Activated CD4-positive, alpha-beta T cell treated with anti-CD3 and anti-CD28 coated beads, Interleukin-10, Interleukin-2, amounts not matched to agents 100 ng/mL and 50 ng/mL, durations not matched to agents 16 hours and 8 hours (primary cell): ENCODE measurements at regions not wholly inside any gene's neighbourhood (a gene's known extent, or its start where the extent isn't known, plus 50 kb on each side); places are given as distances from the start of the nearest gene placed in this dataset.
"Not testable (repeated sequence)": the region's sequence is repeated elsewhere in the genome, so short reads cannot be mapped to it uniquely, and the experiment has no call there.

Experiments
- DNase-seq: peaks from one replicate; pipeline ENCODE4 v3.0.0-alpha.2; 2020

DNA sequence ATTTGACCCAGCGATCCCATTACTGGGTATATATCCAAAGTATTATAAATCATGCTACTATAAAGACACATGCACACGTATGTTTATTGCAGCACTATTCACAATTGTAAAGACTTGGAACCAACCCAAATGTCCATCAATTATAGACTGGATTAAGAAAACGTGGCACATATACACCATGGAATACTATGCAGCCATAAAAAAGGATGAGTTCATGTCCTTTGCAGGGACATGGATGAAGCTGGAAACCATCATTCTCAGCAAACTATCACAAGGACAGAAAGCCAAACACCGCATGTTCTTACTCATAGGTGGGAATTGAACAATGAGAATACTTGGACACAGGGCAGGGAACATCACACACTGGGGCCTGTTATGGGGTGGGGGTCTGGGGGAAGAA is 317.8 kb downstream of the TSHZ3 start:
- DNase-seq: not testable (repeated sequence)

DNA sequence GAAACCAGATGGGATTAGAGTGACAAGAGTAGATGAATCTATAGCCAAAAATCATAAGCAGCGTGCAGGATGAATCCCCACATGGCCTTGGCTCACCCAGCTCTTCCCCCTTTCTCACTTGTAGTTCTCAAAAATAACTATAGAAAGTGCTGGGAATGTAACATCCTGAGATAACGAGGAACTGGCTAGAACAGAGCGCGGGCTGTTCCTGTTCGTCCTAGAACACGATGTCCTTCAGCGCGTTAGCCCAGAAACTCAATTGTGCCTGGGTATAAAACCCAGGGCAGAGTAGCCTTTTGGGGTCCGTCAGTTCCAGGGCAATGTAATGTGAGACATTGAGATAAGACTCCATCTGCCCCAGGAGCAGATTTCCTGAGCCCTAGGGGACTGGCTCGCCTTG is 326.2 kb downstream of the TSHZ3 start:
- DNase-seq: no peak

DNA sequence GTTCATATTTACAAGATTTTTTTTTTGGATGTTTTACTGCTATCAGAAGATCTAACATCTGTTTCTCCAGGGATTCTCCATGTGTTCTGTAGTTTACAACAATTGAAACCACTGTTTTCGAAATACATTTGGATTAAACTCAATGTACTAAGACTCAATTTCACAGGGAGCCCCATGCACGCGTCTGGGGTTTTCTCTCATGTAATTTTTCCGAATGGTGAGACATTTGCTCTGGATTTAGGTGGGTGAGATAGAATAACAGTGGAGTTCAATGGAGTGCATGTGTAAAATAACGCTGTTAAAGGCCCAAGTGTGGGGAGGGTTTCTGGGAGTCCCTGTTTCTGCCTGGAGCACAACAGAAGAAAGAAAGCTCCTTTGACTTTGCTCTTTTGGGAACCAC is 330.3 kb downstream of the TSHZ3 start:
- no peak for DNase-seq

DNA sequence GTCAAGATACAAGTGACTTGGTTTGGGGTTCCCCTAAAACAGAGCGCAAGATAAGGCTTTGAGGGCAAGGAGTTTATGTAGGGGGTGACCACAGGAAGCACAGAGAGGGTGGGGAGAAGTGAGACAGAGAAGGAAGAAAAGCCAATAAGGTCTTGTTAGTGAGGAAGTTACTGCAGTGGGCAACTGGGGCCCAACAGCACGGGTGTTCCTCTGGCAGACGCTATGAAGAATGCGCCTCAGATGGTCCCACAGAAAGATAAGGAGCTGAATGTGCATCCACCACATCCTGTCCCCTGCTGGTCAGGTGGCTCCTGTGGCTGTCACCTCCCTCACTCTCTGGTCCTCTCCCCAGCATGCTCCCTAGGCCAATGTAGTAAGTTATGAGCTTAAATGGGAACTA is 333.5 kb downstream of the TSHZ3 start:
- no peak for DNase-seq

DNA sequence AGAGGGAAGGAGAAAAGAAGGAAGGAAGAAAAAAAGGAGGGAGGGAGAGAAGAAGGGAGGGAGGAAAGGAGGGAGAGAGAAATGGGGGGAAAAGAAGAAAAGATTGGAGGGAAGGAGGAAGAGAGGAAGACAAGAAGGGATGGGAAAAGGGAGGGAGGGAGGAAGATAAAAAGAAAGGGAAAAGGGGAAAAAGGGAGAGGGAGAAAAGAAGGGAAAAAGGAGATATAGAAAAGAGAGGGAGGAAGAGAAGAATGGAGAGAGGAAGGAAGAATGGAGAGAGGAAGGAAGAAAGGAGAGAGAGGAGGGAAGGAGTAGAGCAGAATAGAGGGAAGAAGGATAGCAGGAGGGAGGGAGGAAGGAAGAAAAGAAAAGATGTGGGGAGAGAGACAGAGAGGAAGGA is 334.6 kb downstream of the TSHZ3 start:
- DNase-seq: no peak

DNA sequence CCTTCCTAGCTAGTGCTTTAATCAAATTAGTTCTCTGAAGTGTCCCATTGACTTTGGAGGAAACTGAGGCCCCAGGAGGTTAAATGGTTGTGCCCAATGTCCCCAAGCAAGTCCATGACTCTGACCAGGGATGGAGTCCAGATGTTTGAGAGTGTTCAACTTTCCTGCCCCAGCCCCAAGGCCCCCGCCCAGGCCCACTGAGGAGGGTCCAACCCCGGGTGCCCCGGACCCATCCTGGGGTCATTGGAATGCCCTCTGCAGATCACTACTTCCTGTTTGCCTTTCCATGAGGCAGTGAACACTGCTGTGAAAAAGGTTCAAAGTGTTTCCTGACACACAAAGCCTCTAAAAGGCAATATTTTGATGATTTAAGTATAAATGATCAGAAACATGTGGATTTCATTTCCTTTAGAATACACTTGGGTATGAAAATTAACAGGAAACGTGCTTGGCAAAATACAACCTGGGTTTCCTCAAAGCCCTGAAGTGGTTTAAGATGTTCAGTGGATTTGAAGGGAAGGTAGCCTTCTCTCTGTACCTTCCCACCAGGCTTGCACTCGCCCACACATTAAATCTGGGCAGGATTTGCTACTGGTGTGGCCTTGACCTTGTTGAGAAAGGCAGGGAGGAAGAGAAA is 335.7 kb downstream of the TSHZ3 start:
- DNase-seq: no peak

DNA sequence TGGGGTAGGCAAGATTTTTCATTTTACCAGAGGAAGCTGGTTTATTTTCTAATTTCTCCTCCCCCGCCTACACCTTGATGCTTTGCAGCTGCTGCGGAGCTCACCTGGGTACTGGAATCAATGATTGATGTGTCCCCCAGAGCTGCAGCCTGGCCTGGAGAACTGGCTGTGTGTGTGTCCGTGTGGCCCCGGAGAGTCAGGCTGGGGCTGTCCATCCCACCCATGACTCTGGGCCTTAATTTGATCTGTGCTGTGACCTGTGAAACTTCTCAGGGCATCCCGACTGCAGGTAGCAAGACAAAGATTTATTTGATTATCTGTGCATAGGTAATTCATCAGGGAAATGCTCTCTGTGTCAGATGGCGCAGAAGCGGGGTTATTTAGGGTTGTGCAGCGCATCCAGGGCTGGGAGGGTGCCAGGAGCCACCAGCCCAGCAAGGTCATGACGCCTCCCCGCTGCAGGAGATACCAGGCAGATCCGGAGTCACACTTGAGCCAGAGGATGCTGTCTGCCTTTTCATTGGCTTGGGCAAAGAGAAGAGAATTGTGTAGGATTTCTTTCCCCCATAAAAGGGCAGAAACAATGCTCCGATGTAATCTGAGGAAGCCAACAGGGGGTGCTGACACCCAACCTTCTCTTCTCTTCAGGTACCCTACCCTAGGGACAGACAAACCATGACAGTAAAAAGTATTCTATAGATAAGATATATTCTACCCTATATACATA is 346.6 kb downstream of the TSHZ3 start:
- DNase-seq: no peak

DNA sequence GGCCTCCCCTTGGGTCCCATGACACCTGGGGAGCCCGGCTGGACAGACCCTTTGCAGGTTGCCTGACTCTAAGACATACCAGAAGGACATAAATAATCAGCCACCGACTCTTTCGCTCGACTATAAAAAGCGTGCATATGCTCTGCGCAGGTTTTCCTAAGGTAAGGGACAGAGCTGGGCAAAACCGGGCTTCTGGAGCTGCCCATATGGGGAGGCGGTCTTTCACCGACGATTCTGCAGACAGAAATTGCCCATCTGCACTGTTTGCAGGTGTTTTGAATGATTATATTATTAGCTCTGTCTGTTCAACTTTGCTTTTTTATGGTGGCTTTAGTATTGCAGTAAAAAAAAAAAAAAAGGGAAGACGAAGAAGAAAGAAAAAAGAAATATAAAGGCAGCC is 347.2 kb downstream of the TSHZ3 start:
- no peak for DNase-seq

DNA sequence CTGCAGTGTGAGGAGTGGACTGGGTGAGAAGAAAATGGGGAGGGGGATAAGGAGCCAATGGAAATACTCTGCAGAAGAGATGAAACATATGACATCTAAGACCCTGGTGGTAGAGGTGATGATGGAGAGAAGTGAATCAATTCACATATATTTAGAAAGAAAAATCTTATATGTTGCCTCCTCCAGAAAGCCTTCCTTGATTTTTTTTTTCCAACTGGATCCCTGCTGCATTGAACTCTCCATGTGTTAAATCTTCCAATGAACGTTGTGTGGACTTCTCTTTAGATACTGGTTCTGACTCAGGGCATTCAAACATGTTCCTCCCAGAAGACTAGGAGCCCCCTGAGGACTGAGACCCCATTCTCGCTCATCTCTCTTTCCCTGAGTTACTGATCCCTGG is 348.3 kb downstream of the TSHZ3 start:
- DNase-seq: no peak

DNA sequence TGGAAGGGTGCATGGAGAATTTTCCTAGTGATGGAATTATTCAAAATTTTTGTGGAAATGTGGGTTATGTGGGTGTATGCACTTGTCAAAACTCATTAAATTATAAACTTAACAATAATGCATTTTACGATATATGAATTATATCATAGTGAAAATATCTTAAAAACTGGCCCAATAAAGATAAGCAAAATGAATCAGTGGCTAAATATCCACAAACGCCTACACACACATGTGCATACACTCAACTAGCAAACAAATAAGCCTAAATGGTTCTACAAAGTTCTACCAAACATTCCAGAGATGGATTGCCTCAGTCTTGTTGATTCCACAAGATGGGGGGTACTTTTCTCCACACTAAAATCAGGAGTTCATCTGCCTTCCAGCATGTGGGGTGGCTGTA is 349.5 kb downstream of the TSHZ3 start:
- DNase-seq: no peak

DNA sequence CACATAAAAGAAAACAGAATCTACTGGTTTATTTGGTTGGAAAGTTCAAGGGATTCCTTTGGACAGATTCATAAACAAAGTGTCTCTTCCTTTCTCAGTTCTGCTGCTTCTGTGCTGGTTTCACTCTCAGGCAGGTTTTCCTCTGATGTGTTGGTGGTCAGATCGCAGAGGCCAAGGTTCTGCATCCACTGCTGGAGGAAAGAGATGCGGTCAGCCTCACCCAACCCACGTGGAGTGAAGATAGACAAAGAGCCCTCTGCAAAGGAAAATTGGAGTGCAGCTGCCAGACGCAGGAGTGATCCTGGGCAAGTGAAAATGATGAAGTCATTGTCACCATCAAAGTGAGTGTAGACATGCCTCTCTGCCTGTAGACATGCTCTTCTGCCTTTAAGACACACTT is 352.0 kb downstream of the TSHZ3 start:
- no peak for DNase-seq

DNA sequence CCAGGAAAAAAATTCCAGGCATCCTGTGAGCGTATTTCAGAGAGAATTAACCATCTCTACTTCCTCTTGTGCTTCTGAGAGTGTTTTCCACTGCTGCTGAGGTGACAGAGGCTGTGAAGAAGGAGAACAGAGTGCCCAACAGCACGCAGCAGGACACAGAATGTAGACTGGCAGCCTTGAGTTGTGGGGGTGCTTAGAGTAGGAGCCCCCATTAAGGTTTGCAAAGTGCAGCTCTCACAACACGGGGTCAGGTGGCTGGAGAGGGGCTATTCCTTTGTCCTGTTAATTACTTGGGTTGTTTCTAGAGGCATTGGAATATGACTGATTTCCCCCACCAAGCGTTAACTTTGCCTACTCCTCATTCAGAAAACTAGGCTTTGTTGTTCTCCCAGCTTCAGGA is 370.6 kb downstream of the TSHZ3 start:
- DNase-seq: no peak

DNA sequence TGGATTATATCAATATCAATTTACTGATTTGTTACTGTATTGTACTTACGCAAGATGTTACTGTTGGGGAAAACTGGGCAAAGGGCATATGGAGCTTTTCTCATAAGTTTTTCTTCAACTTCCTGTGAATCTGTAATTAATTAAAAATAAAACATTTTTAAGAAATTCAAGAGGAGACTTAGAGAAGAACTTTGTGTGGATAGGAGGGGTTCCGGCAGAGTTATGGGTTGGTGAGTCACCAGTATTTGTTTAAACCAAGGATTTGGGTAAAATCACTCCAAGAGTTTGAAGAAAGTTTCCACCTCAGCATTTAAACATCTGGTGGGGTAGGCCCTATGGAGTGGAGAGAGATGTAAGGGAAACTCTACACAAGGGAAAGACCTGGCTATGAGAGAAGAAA is 379.6 kb downstream of the TSHZ3 start:
- DNase-seq: no peak

DNA sequence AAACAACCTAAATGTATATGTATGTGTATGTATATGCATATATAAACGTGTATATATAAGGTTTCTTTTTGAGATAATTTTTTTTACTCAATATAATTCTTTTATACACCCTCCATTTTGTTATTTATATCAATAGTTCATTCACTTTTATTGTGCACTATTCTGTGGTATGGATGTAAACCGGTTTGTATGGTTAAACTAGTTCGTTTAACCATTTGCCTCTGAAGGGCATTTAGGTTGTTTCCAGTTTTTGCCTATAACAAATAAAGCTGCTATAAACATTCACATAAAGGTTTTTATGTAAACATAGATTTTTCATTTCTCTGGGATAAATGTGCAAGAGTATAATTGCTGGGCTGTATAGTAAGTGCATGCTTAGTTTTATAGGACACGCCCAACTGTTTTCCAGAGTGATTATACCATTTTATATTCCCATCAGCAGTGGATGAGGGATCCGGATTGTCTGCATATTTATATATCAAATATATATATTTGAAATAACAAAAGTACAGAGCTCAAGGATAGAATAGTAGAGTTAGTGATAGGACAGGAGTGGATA is 380.3 kb downstream of the TSHZ3 start:
- DNase-seq: no peak

DNA sequence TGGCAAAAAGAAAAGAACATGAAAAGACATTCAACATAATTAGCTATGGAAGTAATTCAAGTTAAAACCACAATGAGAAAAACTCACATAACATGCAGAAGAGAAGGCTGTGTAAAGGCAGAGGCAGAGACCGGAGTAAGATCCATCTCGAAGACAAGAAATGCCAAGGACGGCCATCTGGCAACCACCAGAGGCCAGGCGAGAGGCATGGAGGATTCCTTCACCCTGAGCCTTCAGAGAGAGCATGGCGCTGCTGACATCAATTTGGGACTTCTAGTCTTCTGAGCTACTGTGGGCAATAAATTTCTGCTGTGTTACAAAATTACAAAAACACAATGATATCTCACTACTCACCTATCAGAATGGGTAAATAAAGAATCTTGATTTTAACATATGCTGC is 381.0 kb downstream of the TSHZ3 start:
- DNase-seq: no peak

DNA sequence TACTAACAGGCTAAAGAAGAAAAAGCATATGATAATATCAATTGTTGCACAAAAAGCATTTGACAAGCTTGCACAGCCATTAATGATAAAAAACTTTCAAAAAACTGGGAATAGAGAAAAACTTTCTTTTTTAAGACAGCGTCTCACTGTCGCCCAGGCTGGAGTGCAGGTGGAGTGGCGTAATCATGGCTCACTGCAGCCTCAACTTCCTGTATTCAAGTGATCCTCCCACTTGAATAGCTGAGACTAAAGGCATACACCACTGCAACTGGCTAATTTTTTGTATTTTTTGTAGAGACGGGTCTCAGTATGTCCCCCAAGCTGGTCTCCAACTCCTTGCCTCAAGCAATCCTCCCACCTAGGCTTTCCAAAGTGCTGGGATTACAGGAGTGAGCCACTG is 382.8 kb downstream of the TSHZ3 start:
- DNase-seq: no peak

DNA sequence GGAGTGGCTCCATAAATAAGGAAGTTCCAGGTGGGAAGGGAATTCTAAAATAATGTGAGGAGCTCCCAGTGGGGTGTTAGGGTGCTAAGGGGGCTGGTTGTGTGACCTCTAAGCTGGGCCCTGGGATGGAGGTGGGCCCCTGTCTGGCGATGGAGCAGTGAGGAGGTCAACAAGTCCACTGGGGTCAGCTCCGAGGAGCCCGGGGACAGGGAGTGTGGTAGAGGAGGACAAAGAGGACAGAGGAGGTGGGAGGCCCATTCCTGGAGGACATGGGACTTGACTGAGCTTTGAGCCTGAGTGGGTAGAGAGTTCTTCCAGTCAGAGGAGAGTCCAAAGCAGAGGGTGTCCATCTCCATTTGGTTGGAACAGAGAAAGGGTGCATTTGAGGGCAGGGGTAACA is 390.2 kb downstream of the TSHZ3 start:
- no peak for DNase-seq

DNA sequence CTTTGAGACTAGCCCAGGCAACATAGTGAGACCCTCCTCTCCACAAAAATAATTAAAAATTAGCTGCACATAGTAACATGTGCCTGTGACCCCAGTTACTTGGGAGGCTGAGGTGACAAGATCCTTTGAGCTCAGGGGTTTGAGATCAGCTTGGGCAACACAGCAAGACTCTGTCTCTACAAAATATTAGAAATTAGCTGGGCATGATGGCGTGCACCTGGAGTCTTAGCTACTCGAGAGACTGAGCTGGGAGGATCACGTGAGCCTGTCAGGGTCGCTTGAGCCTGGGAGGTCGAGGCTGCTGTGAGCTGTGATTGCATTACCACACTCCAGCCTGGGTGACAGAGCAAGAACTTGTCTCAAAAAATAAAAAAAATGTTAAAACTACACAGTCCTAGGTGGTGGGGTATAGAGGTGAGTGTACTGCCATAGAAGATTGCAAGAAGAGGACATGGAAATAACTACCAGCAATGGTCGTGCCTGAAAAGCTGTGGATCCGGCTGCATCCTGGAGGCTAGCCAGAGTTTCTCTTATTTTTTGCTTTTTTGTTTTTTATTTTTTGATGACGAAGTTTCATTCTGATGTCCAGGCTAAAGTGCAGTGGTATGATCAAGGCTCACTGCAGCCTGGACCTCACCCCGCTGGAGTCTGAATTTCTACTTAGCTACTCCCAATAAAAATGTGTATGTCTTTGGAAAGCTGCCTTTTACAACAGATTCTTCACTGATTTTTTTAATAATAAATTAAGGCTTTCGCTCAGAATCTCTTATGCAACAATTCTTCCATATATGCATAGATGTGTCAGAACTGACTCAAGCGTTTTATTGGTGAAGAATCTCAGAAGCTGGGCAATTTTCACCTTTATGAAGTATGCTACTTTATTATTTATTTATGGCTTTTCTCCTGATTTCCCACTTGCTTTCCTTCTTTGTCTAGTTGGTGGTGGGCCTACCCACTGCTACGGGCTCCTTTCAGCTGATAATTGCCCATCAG is 393.8 kb downstream of the TSHZ3 start:
- DNase-seq: no peak

DNA sequence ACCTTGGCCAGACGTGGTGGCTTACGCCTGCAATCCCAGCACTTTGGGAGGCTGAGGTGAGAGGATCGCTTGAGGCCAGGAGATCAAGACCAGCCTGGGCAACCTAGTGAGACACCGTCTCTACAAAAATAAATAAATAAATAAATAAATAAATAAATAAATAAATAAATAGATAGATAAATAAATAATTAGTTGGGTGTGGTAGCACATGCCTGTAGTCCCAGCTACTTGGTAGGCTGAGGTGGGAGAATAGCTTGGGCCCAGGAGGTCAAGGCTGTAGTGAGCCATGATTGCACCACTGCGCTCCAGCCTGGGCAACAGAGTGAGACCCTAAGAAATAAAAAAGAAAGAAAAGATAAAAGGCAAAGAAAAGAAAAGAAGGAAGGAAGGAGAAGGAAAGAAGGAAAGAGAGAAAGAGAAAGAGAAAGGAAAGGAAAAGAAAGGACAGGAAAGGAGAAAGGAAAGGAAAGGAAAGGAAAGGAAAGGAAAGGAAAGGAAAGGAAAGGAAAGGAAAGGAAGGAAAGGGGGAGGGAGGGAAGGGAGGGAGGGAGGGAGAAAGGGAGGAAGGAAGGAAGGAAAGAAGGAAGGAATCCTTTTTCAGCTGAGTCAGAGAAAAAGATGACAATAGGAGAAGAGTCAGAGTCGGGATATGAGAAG is 404.8 kb downstream of the TSHZ3 start:
- not testable (repeated sequence) for DNase-seq

DNA sequence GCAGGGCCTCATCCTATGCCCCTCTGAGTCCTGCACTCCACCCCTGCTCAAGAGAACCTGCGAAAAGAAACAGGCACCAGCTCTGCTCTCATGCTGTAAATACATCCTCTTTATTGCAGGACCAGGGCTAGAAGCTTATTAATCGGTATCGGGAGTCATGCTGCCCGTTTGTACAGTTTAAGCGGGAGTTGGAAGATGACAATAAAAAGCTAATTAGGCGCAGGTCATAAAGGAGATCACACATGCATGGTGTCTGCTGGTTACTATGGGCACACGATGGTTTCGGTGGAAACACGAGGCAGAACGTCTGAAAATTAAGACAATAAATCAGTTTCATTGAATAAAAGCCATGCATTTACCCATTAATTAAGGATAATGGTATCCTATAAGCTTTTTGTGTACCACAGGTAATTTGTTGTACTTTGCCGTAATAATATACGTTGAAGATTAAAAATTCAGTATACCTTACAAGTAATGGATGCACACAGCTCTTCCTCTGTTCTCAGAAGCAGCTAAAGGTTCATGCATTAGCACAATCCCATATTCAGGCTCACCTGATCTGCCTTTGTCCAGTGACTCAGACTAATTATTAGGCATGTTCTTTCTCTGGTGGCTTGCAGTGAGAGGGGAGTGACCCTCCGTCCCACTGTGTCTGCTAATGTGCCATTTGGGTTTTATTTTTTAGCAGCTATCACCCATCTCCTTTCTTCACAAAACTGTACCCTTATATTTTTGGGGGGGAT is 406.0 kb downstream of the TSHZ3 start:
- DNase-seq: no peak

DNA sequence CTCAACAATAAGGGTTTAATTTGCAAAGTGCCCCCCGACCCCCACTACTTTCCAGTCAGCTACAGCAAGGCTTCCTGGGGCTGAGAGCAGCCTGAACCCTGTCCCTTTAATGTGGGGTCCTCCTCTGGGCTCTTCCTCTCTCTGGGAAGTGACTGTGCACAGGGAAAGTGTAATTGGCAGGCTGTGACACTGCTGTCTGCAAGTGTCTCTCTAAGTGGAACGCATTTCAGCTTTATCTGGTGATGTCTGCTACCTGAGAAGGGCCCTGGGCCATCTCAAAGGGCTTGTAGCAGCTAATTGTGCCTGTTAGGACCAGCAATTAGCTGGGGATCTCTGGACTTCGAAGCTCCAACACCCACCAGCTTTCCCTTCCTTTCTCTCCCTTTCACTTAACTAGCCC is 406.6 kb downstream of the TSHZ3 start:
- no peak for DNase-seq

DNA sequence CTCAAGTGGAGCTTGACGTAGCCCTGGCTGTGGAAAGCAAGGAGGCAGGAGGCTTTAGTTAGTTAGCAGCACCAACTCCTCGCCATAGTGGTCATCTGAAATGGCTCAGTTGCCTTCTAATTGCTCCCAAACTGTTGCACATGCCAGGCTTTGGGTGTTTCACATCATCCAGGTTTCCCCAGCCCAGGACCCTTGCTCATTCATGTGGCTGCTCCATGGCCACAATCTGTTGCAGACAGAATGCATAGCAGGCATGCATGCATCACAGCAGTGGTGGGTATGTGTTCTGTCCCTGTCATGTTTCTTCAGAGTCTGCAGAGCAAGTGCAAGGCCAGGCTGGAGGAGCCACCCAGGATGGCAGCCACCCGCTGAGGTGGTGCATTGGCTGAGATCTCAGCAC is 407.6 kb downstream of the TSHZ3 start:
- DNase-seq: no peak
